HG02970 (cell line): ENCODE measurements at regions not wholly inside any gene's neighbourhood (a gene's known extent, or its start where the extent isn't known, plus 50 kb on each side); places are given as distances from the start of the nearest gene placed in this dataset.
"Not testable (repeated sequence)": the region's sequence is repeated elsewhere in the genome, so short reads cannot be mapped to it uniquely, and the experiment has no call there.

Source experiments
- ATAC-seq: cut with Tn5 transposase; IDR thresholded peaks from one replicate; pipeline ENCODE4 v1.9.1; 2021; ENCODE audit warnings: mild to moderate bottlenecking, moderate library complexity, moderate number of reproducible peaks; ENCODE audit not compliant: unreplicated experiment, low FRiP score

DNA sequence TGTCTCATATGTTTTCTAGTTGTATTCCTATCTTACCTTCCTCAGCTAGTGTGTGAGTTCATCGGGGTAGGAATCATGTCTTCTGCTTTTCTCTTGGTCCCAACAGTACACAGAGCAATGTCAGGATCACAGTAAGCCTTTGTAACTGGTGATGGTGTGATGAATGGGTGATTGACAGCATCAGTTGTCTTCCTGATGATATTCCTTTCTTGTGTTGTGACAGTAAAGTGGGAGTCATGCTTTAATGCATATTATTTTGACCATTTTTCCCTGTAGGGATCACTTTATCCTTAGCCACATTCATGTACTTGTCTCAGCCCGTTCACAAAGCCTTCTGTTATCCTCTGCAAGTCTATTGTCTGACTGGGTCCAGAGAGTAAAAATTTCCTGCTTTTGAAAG is 501.7 kb downstream of the UTRN start:
- no peak for ATAC-seq

DNA sequence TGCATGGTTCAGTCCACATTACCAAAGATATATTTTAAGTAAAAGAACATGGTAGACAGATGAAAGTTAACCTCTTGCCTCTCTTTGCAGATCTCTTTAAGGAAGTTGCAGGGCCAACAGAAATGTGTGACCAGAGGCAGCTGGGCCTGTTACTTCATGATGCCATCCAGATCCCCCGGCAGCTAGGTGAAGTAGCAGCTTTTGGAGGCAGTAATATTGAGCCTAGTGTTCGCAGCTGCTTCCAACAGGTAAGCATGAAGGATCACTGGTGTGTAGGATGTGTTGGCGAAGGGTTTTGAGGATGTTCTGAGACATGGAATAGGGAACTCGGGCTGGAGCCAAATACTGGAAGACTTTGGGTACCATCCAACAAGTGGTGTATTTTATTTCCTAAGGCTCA is 508.6 kb downstream of the UTRN start:
- ATAC-seq = no peak

DNA sequence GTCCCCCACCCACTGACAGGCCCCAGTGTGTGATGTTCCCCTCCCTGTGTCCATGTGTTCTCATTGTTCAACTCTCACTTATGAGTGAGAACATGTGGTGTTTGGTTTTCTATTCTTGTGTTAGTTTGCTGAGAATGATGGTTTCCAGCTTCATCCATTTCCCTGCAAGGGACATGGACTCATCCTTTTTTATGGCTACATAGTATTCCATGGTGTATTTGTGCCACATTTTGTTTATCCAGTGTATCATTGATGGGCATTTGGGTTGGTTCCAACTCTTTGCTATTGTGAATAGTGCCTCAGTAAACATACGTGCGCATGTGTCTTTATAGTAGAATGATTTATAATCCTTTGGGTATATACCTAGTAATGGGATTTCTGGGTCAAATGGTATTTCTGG is 509.9 kb downstream of the UTRN start:
- not testable (repeated sequence) for ATAC-seq

DNA sequence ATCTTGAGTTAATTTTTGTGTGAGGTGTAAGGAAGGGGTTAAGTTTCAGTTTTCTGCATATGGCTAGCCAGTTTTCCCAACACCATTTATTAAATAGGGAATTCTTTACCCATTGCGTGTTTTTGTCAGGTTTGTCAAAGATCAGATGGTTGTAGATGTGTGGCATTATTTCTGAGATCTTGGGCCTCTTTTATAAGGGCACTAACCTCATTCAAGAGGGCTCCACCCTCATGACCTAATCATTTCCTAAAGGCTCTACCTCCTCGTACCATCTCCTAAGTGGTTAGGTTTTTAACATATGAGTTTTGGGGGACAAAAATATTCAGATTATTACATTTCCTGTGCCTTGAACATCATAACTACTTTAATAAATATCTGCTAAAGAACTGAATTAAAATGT is 510.9 kb downstream of the UTRN start:
- ATAC-seq = no peak

DNA sequence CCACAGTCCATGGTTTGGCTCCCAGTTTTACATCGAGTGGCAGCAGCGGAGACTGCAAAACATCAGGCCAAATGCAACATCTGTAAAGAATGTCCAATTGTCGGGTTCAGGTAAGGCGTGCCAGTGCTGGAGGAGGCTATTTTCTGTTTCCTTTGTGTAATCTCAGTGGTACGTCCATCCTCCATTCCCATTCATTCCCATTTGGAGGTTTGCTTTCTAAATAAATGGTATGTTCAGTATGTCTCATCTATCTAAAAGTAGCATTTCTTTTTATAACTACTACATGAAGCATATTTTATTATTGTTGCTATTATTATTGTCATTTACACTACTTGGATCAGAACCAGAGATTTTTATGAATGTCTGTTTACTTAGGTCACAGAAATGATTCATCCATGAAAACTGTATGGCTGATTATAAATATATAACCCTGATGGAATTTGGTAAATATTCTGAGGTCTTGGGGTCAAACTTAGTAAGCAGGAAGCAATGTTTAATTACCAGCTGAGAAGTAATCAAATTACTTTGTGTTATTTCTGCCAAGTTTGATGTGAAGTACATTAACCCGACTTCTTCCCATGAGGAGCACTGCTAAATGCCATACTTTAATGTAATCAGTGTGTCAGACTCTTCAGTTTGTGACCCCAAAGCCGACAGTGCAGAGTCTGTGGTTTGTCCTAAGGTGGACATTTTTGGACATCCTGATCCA is 512.9 kb downstream of the UTRN start:
- ATAC-seq = no peak

DNA sequence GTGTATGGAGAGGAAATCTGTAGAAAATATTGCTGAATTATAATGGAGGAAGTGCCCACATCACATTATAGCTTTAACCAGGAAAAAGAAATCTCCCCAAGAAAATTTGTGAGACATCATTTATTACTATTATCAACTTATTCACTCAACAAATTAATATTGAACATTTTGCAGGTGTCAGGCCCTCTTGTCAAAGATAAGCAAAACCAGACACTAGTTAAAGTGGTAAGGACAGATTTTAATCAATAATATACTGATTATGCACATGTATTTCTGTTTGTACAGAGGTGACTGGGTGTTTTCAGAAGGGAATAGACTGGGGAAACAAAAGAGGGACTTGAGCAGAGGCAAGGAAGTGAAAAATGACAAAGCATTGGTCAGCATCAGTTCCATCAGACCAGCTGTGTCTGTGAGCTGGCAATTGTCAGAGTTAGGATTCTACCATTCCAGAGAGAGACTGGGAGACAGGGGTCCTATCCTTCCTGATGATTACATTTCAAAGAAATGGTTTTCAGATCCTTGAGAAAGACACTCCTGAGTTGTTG is 519.2 kb downstream of the UTRN start:
- ATAC-seq = no peak

DNA sequence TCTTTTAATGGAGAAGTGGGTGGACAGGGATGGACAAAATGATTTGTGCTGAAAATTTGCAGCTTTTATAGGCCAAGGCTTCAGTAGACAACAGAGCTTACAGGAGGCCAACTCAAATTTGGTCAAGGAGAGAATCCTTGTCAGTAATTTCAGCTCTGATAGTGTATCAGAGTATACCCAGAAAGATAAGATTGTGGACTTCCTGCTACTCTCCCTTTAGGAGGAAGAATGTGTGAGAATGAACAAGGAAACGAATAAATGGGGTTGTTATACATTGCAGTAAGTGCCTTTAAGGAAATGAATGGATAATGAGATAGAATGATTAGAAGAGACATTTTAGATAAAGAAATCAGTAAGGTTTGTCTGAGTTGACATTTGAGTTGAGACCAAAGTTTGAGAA is 519.9 kb downstream of the UTRN start:
- ATAC-seq = no peak

DNA sequence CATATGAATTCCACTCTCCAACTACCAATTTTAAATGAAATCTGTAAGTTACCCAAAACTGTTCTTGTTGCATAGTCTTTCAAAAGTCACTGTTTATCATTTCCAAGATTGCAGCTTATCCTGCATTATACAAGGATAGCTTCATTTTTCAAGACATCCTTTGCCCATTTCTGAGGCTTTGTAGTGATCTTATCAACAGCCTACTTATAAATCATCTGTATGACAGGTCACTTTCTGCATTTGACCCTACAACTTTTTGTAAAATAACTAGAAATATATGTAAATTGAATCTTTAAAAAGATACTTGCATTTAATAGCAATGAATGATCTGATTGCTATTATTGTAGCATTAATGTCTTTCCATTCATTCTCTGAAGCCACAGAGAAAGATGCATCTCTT is 521.1 kb downstream of the UTRN start:
- no peak for ATAC-seq

DNA sequence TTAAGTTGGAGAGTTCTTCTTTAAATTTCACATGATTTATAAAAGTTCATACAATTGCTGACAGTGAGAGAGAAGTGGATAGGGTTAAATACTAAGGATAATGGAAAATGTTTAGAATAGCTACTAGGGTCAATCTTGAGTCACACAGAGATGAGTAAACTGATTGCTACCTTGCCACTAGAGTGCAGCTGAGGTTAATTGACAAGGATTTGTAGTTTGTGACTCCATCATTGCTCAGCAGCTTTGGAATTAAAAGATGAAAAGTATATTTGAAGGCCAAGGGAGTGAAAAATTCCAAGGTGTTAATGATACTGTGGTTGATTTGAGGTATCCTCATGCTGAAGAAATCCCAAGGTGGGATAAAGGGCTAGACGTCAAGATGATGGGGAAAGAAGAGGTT is 524.0 kb downstream of the UTRN start:
- no peak for ATAC-seq

DNA sequence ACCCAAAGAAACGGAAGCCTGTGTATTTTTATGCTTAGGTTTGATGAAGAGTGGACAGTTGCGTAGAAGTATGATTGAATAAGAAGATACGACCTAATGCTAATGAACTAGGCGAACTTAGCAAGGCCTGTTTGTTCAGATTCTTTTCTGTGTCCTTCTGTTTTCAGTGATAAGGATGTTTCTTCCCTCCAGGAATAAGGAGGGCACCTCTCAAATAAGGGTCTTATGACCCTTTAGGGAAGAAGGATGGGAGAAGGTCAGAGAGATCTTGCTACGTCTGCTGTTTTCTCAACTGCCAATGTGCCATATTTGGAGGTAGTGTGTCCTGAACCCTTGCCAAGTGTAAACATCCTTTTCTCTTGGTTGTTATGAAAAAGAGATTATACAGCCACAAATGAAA is 524.8 kb downstream of the UTRN start:
- no peak for ATAC-seq

DNA sequence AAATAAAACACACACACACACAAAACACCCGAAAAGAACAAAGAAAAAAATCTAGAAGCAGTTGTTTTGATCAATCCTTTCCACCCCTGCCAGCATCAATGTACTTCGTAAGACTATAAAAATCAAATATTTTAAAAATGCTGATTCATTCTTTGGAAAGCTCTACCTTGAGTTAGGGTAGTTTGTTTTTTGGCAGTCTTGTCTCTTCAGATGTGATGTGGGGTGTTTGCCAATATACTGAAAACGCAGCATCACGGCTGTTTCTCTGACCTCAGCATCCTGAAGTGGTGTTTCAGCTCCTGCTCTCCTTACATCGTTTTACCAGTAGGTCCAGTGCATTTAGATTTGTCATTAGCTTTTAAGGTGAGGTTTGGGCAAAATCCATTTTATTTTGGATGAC is 526.0 kb downstream of the UTRN start:
- ATAC-seq = no peak

DNA sequence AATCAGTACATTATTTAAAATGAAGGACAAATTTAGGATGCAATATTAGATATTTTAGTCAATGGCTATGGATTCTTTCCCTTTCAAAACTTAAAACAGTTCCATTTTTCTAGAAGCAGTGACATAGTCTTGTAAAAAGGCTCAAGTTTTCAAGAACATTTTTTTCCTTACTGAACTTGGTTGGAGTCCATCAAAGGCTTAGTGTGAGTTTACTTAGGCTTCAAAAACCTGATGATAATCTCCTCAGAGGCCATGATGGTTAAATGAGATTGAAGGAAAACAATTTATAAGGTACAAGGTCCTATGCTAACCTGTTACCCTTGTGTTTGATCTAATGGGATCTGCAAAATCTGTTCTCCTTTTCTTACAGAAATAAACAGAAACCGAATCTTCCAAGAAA is 531.8 kb downstream of the UTRN start:
- ATAC-seq = no peak

DNA sequence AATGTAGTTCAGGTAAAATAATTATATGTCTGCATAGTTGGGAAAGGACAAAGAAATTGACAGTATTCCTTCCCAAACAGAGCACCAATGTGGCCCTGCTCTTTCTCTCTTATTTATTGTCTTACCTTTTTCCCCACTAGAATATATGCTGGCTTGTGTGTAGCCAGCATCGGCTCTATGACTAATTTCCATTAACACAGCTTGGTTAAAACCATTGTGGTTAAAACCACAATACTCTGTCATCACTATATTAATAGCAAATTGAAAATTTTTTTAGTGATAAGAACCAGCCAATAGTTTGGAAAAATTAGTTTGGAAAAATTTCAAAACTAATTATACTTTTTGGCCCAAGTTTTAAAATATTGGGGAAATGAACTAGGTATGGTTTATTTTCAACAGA is 535.1 kb downstream of the UTRN start:
- ATAC-seq = no peak

DNA sequence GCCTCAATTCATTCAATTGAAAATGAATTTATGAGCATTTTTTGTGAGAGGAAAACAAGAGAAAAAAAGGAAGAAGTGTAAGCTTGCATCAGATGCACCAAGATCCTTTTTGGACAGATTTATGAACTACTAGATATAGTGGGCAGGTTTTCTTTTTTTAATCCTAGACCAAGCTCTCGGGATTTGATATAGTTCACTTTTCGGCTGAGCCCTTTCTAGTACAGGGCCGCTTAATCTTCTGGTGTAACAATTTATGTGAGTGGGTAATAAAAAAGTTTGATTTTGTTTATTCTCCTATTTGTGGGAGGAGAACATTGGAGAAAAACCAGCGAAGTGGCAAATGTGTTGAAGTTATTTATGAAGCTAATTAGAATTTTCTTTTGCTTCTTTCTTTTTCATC is 538.0 kb downstream of the UTRN start:
- ATAC-seq = no peak

DNA sequence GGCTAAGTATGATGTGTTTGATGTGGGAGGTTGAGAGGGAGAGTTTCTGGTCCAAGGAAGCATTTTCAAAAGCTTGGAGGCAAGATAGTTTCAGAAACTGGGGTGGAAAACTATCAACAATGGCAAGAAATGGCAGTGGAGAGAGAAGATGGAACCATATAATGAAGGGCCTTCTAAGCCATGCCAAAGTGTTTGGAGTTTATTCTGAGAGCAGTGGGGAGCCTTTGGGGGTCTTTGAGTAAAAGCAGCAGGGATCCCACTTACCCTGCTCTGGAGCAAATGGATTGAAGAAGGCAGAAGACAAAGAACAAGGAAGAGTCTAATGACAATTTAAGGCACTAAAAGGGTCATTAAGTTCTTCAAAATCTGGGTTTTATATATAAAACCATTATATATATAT is 538.9 kb downstream of the UTRN start:
- no peak for ATAC-seq

DNA sequence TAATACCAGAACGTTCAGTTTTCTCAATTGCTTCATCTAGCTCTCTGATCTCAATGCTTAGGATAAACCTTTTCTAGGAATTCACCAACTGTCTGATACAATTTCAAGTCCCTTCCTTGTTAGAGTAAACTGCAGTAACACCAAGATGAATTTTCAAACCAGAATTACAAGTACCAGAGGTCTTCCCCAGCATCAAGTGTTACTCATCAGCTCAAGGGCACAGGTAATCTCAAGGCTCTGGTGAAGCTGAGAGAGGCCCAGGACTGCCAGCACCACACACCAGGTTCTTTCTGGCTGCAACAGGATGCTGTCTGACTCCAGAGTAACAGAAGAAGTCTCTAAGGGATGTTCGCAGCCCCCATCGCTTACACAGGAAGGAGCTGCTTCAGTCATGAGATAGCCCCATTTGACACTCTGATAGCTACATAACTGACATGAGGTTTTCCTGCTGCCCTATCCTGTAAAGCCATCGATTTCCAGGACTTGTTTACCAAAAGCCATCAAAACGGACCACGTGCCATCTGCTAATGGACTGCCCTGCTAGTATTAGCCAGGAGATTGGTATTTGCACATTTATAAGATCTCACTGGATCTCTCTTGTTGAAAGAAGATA is 549.4 kb downstream of the UTRN start:
- ATAC-seq = no peak

DNA sequence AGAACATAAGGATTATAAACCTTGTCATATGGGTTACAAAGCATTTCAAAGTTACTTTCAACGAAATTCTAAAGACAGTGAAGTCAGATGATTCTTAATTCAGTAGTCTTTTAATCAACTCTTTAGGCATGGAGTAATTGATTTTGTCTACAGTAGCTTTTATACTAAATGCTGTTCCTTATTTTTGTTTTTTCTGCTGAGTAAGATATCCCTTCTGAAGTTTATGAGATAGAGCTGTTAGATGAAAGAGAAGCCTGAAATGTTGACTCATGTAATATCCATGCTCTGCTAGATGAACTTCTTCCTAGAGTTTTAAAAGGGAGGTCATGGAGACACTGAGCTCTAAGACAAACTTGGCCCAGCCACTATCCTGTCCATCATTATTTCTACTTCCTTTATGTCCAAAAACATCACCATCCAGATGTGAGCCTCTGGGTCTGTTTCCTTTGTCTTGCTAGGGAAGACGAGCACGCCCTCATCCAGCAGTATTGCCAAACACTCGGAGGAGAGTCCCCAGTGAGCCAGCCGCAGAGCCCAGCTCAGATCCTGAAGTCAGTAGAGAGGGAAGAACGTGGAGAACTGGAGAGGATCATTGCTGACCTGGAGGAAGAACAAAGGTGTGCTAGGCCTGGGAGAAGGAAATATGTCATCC is 550.3 kb downstream of the UTRN start:
- no peak for ATAC-seq

DNA sequence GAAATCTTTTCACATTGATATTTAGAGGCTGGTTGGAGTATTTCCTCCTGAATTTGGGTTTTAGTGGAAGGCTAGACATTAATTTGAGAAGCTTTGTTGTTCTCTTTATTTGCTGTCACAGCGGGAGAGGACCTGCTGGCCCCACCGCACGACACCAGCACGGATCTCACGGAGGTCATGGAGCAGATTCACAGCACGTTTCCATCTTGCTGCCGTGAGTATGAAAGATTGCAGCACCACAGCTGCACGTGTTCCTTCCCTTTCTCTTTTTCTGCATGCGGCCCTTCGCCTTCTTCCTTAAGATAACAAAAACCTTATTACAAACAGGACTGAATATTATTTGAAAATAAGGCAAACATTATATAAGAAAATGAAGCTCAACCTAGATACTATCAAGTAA is 555.5 kb downstream of the UTRN start:
- ATAC-seq = no peak

DNA sequence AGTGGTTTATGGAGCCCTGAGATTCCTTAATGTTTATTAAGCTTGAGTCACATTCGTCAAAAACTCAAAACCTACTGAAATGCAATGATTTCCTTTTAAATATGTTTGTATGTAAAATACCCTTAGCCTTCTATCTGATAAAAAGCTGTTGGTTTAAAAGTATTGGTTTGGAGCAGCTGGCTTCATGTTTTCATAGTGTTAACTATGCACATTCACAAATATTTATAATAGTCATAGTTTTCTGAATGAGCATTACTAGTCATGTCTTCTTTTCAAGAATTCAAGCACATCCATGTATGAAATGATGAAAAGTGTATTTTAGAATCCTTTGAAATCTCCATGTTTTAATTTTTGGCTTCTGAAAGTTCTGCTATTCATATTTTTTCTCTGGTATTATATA is 558.6 kb downstream of the UTRN start:
- ATAC-seq = no peak

DNA sequence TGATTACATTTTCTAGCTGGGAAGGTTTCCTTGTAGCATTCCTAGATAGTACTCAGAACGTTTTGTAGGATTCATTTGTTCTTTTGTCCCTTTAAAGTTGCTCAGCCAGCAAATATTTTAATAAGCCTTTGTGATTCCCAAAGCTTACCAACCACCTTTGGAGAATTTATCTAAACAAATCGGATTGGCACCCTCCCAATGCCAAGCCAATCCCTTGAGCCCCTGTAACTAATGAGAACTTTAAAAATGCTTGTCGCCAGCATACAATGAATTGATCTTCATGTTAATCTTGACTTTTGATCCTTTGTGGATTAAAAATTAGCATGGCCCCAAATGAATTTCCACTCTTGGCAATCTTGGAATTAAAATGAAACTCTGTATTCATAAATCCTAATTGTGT is 559.5 kb downstream of the UTRN start:
- no peak for ATAC-seq

DNA sequence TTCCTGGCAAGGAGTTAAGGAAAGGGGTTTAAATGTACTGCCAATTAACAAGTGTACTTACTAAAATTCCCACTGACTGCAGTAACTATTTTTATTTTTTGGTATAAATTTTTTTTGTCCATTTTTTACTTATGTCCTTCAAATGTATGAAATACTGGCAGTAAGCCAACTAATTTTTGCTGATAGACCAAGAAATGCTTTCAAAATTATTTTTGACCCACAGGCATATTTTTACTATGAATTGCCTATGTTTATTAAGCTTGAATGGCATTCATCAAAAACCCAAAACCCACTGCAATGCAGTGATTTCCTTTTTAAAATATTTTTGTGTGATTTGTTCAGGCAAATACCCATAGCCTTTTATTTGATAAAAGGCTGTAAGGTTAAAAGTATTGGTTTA is 560.1 kb downstream of the UTRN start:
- ATAC-seq = no peak

DNA sequence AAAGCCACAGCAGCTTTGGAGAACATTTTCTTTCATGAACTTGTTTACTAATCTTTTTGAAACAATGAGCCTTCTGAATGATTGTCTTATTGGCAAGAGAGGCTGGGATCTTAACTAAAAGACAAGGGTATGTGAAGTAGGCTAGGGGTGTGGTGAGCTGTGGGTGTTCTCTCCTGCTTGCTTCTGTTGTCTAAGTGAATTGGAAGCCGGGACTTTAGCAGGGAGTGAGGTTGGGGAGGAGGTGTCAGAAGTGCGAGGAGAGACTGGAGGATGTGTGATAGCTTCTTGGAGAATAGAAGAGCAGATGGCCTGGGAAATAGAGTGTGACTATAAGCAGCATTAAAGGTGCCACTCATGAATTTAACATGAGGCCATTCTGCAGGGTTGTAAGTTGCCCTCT is 562.8 kb downstream of the UTRN start:
- no peak for ATAC-seq
